ENCODE measurements at regions not wholly inside any gene's neighbourhood (a gene's known extent, or its start where the extent isn't known, plus 50 kb on each side); places are given as distances from the start of the nearest gene placed in this dataset.

GRCh38 chr5:30103052-30103451 lies 1090.4 kb upstream of the CDH6 start:
- H3K4me3 ChIP-seq (replicated peaks in 1 of 3; ENCODE audit: insufficient read depth in 1 of 3, low read depth in 1 of 3, low read length in 3 of 3) = no peak overlapping the region
- no peak overlapping the region for H2AFZ ChIP-seq (ENCODE audit: low read depth, low read length)
- peaks cover 6% of the 10 kb centered on the region for H3K9me3 ChIP-seq (replicated peaks; ENCODE audit: control insufficient read depth, insufficient read depth, low read length)
- no peak for DNase-seq (ENCODE audit: low read depth, low spot score)
- H3K79me2 ChIP-seq (ENCODE audit: control insufficient read depth, insufficient read depth, low read length) = no peaks in the 10 kb centered on the region
- CTCF ChIA-PET = no interaction called here
- no TSS peak for BruUV-seq (replicated peaks)
- H3K27ac ChIP-seq (ENCODE audit: insufficient read depth, low read depth, low read length) = no peak overlapping the region
- no peak overlapping the region for H3K4me2 ChIP-seq (ENCODE audit: insufficient read depth, low read length)
- H4K20me1 ChIP-seq (replicated peaks; ENCODE audit: control insufficient read depth, extremely low read depth, insufficient read depth, low read length) = no peaks in the 10 kb centered on the region
- TF ChIP-seq CTCF (IDR thresholded peaks at IDR 0.05; ENCODE audit: extremely low read depth in 1 of 2, insufficient read depth in 1 of 2, low read depth in 1 of 2, low read length in 2 of 2) (no peak), GATA2 (IDR thresholded peaks at IDR 0.05; ENCODE audit: insufficient read depth, insufficient read length, low read depth, low read length) (no peak), EZH2 (IDR thresholded peaks at IDR 0.05; ENCODE audit: borderline replicate concordance, low read depth, low read length, severe bottlenecking) (no peak), MYC (IDR thresholded peaks at IDR 0.05; ENCODE audit: low read depth, low read length) (no peak), POLR2A (IDR thresholded peaks at IDR 0.05; ENCODE audit: low read depth, low read length) (no peak), JUN (IDR thresholded peaks at IDR 0.05; ENCODE audit: borderline replicate concordance, insufficient read depth, insufficient read length, low read depth) (no peak), FOS (IDR thresholded peaks at IDR 0.05; ENCODE audit: borderline replicate concordance, insufficient read depth, low read length) (no peak), MAX (IDR thresholded peaks at IDR 0.05; ENCODE audit: insufficient read depth, insufficient read length) (no peak), POLR2AphosphoS5 (IDR thresholded peaks at IDR 0.05; ENCODE audit: insufficient read depth, low read depth, low read length) (no peak)
- H3K9me1 ChIP-seq (replicated peaks; ENCODE audit: control insufficient read depth, extremely low read depth, insufficient read depth, low read length) = no peaks in the 10 kb centered on the region
- no peak for FAIRE-seq
- H3K4me1 ChIP-seq (ENCODE audit: control insufficient read depth, extremely low read depth, insufficient read depth, low read length) = no peaks in the 10 kb centered on the region
- intact Hi-C loops (cut with micrococcal nuclease) = no loop called here
- POLR2A ChIA-PET = no interaction called here
- no peaks in the 10 kb centered on the region for H3K36me3 ChIP-seq (ENCODE audit: control insufficient read depth in 2 of 2, extremely low read depth in 1 of 2, insufficient read depth in 2 of 2, low read length in 2 of 2)
- no peak overlapping the region for H3K9ac ChIP-seq (replicated peaks; ENCODE audit: extremely low read depth, insufficient read depth, low read length)
- dilution Hi-C loops (cut with MboI; ENCODE audit: extremely low pct_ligation_motif_present, low sequenced_read_pairs) = no loop called here
- H3K27me3 ChIP-seq (ENCODE audit: control insufficient read depth in 2 of 2, insufficient read depth in 2 of 2, low read length in 2 of 2) = no peaks in the 10 kb centered on the region

Data from endothelial cell of umbilical vein (primary cell).